ENCODE measurements at regions not wholly inside any gene's neighbourhood (a gene's known extent, or its start where the extent isn't known, plus 50 kb on each side); places are given as distances from the start of the nearest gene placed in this dataset.

DNA sequence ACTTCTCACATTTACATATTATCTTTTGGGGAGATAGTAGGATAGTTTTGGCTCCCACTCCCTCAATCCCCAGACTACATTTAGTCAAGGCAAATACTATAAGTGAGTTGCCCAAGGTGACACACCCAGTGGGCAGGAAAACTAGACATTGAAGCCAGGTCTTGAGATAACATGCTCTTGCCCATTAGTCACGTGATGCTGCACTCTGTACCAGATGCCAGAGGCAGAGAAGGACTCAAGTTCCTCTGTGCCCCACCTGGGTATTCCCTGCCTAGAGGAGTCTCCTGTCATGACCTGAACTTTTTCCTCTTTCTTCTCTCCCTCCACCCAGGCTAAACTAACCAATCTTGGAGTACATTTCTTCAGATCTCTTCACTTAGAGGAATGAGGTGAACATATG, 484.9 kb downstream of the BUD13 start:
- no peak for DNase-seq (ENCODE audit: extremely low spot score)
- ChIA-PET CTCF (no interaction called here), POLR2A (no interaction called here)
- TF ChIP-seq, protein P1, sequence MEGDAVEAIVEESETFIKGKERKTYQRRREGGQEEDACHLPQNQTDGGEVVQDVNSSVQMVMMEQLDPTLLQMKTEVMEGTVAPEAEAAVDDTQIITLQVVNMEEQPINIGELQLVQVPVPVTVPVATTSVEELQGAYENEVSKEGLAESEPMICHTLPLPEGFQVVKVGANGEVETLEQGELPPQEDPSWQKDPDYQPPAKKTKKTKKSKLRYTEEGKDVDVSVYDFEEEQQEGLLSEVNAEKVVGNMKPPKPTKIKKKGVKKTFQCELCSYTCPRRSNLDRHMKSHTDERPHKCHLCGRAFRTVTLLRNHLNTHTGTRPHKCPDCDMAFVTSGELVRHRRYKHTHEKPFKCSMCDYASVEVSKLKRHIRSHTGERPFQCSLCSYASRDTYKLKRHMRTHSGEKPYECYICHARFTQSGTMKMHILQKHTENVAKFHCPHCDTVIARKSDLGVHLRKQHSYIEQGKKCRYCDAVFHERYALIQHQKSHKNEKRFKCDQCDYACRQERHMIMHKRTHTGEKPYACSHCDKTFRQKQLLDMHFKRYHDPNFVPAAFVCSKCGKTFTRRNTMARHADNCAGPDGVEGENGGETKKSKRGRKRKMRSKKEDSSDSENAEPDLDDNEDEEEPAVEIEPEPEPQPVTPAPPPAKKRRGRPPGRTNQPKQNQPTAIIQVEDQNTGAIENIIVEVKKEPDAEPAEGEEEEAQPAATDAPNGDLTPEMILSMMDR (IDR thresholded peaks at IDR 0.05; ENCODE audit: control extremely low read depth, extremely low read depth, low read depth, missing control alignments): no peak

GRCh38 chr11:116285026-116285425, 487.8 kb downstream of the BUD13 start:
- DNase-seq (ENCODE audit: extremely low spot score): no peak
- TF ChIP-seq, protein P1 (IDR thresholded peaks at IDR 0.05; ENCODE audit: control extremely low read depth, extremely low read depth, low read depth, missing control alignments): no peak
- POLR2A ChIA-PET: no interaction called here
- CTCF ChIA-PET: no interaction called here

DNA sequence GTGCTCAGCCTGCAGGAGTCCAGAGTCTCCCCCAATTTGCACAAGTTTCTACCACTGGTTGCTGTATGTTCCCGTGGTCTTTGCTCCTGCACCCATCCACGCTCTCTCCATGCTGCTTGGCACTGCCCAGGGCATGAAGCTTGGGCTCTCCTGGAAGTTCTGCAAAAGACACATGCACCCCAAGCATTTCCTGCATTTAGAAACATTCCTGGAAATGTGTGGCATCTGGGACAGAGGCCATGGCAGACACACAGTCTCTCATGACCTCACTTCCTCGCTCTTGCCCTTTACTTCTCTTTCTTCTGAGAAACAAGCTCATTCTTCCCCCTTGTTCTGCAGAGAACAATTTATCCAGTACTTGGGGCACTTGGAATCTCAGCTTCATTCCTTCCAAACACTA, 489.5 kb downstream of the BUD13 start:
- CTCF ChIA-PET: interaction anchor here (1.4 kb wide), 1 partner anchor 14 kb away, joined by 3 read pairs; no protein-coding TSS in a partner anchor
- TF ChIP-seq, protein P1 (IDR thresholded peaks at IDR 0.05; ENCODE audit: control extremely low read depth, extremely low read depth, low read depth, missing control alignments): no peak
- no peak for DNase-seq (ENCODE audit: extremely low spot score)
- POLR2A ChIA-PET: no interaction called here

GRCh38 chr11:116282481-116282880, 490.3 kb downstream of the BUD13 start:
- DNase-seq (ENCODE audit: extremely low spot score): no peak
- CTCF ChIA-PET: interaction anchor here (0.9 to 1.4 kb wide), 2 partner anchors 13 to 21 kb away, joined by 3 read pairs; no protein-coding TSS in a partner anchor
- TF ChIP-seq, protein P1 (IDR thresholded peaks at IDR 0.05; ENCODE audit: control extremely low read depth, extremely low read depth, low read depth, missing control alignments): no peak
- POLR2A ChIA-PET: no interaction called here

- POLR2A ChIA-PET: no interaction called here
- no peak for DNase-seq (ENCODE audit: extremely low spot score)
- CTCF ChIA-PET: interaction anchor here (0.9 to 1.3 kb wide), 3 partner anchors 17 to 947 kb away, joined by 3 to 4 read pairs (median 3); no protein-coding TSS in a partner anchor
- TF ChIP-seq, protein P1 (IDR thresholded peaks at IDR 0.05; ENCODE audit: control extremely low read depth, extremely low read depth, low read depth, missing control alignments): no peak
These were observed 491.3 kb downstream of the BUD13 start for GRCh38 chr11:116281173-116282160.

GRCh38 chr11:116279511-116279910, 493.3 kb downstream of the BUD13 start:
- DNase-seq (ENCODE audit: extremely low spot score): no peak
- CTCF ChIA-PET: interaction anchor here (1.0 kb wide), 1 partner anchor 955 kb away, joined by 3 read pairs; no protein-coding TSS in a partner anchor
- POLR2A ChIA-PET: no interaction called here
- TF ChIP-seq, protein P1 (IDR thresholded peaks at IDR 0.05; ENCODE audit: control extremely low read depth, extremely low read depth, low read depth, missing control alignments): no peak

Data from GM10248 (cell line).